NOMO-1 treated with DMSO at 0.1 percent for 48 hours (cell line): ENCODE measurements at regions not wholly inside any gene's neighbourhood (a gene's known extent, or its start where the extent isn't known, plus 50 kb on each side); places are given as distances from the start of the nearest gene placed in this dataset.
"Not testable (repeated sequence)": the region's sequence is repeated elsewhere in the genome, so short reads cannot be mapped to it uniquely, and the experiment has no call there.

ENCODE experiments used
- DNase-seq: peaks from one replicate; lab custom pipeline; 2025; ENCODE audit not compliant: unreplicated experiment; lab: John Stamatoyannopoulos, UW

GRCh38 chr1:185477638-185478580 is 160.9 kb upstream of the IVNS1ABP start:
- DNase-seq, result no peak

GRCh38 chr1:185474440-185475149 is 157.6 kb upstream of the IVNS1ABP start:
- no peak for DNase-seq

- no peak for DNase-seq
These were observed 156.1 kb upstream of the IVNS1ABP start for GRCh38 chr1:185473186-185473585.

GRCh38 chr1:185468626-185469025 is 151.6 kb upstream of the IVNS1ABP start:
- DNase-seq, result no peak

- DNase-seq, result no peak
These were observed 150.1 kb upstream of the IVNS1ABP start for GRCh38 chr1:185467122-185467521.

GRCh38 chr1:185464777-185465176 is 147.7 kb upstream of the IVNS1ABP start:
- DNase-seq, result no peak

- no peak for DNase-seq
These were observed 146.4 kb upstream of the IVNS1ABP start for GRCh38 chr1:185463433-185463832.

- DNase-seq, result no peak
These were observed 146.0 kb upstream of the IVNS1ABP start for GRCh38 chr1:185463011-185463410.

- DNase-seq, result not testable (repeated sequence)
These were observed 143.7 kb upstream of the IVNS1ABP start for GRCh38 chr1:185460723-185461122.

- no peak for DNase-seq
These were observed 142.1 kb upstream of the IVNS1ABP start for GRCh38 chr1:185459141-185459540.

- DNase-seq, result no peak
These were observed 141.6 kb upstream of the IVNS1ABP start for GRCh38 chr1:185458670-185459069.

GRCh38 chr1:185453496-185454192 is 136.6 kb upstream of the IVNS1ABP start:
- no peak for DNase-seq

- no peak for DNase-seq
These were observed 133.9 kb upstream of the IVNS1ABP start for GRCh38 chr1:185450917-185451316.

- no peak for DNase-seq
These were observed 133.2 kb upstream of the IVNS1ABP start for GRCh38 chr1:185450060-185450788.

- no peak for DNase-seq
These were observed 132.5 kb upstream of the IVNS1ABP start for GRCh38 chr1:185449378-185450059.

- no peak for DNase-seq
These were observed 131.6 kb upstream of the IVNS1ABP start for GRCh38 chr1:185448591-185449186.

- no peak for DNase-seq
These were observed 129.1 kb upstream of the IVNS1ABP start for GRCh38 chr1:185446131-185446530.

GRCh38 chr1:185445594-185445993 is 128.6 kb upstream of the IVNS1ABP start:
- DNase-seq, result no peak

GRCh38 chr1:185444676-185445075 is 127.6 kb upstream of the IVNS1ABP start:
- DNase-seq, result no peak

GRCh38 chr1:185442050-185442449 is 125.0 kb upstream of the IVNS1ABP start:
- DNase-seq, result no peak
